ENCODE measurements at regions not wholly inside any gene's neighbourhood (a gene's known extent, or its start where the extent isn't known, plus 50 kb on each side); places are given as distances from the start of the nearest gene placed in this dataset.

- TF ChIP-seq CTCF (IDR thresholded peaks at IDR 0.05): no peak
- TF ChIP-seq POLR2A (IDR thresholded peaks at IDR 0.05): no peak
Measured at GRCh38 chrX:112536544-112536943, 143.2 kb downstream of the LHFPL1 start.
